CD4-positive, alpha-beta memory T cell (primary cell): ENCODE measurements at regions not wholly inside any gene's neighbourhood (a gene's known extent, or its start where the extent isn't known, plus 50 kb on each side); places are given as distances from the start of the nearest gene placed in this dataset.
A peak's percentile ranks its signal among the peaks of the same experiment; 100 is the strongest.

Source experiments
- CTCF ChIA-PET: fragments of 350-600 bp; sonication (Branson Sonifier 250); formaldehyde crosslinking; loops from one replicate; lab custom pipeline; 2021; ENCODE audit warnings: inconsistent platforms; ENCODE audit not compliant: partially characterized antibody; lab: Charles Lee
- POLR2A ChIA-PET: fragments of 350-600 bp; sonication (Branson Sonifier 250); formaldehyde crosslinking; loops from one replicate; lab custom pipeline; 2021; ENCODE audit not compliant: partially characterized antibody; lab: Charles Lee
- DNase-seq, 5 donors: peaks; one replicate each; pipeline versions ENCODE4 v3.0.0 to v3.0.0-alpha.2; 2020 to 2022; ENCODE audit warnings: mixed read lengths in 1 of 5
- H3K27ac ChIP-seq: one replicate; pipeline ENCODE4 v1.7.0; 2013; ENCODE audit warnings: low read depth, low read length
- H3K27me3 ChIP-seq: 2 replicates; pipeline ENCODE4 v1.7.0; 2013; ENCODE audit warnings: mild to moderate bottlenecking, low read length, moderate library complexity; ENCODE audit not compliant: insufficient read depth
- H3K36me3 ChIP-seq: 2 replicates; pipeline ENCODE4 v1.7.0; 2013; ENCODE audit warnings: mild to moderate bottlenecking, low read length, moderate library complexity; ENCODE audit not compliant: insufficient read depth
- H3K4me1 ChIP-seq: 2 replicates; pipeline ENCODE4 v1.7.0; 2013; ENCODE audit warnings: mild to moderate bottlenecking, low read length, moderate library complexity; ENCODE audit not compliant: insufficient read depth
- H3K4me3 ChIP-seq, 2 donors: one replicate each; pipeline ENCODE4 v1.7.0; 2013; ENCODE audit warnings: low read length in 2 of 2, mild to moderate bottlenecking in 1 of 2
- H3K9me3 ChIP-seq, 2 donors: one replicate each; pipeline ENCODE4 v1.7.0; 2013; ENCODE audit warnings: low read length in 2 of 2, control low read depth in 1 of 2; ENCODE audit not compliant: control insufficient read depth in 1 of 2
- H3K27ac Mint-ChIP-seq, 7 donors: one replicate each; pipeline ENCODE4 v1.8.0; 2020 to 2021; ENCODE audit warnings: mixed read lengths in 7 of 7, mild to moderate bottlenecking in 6 of 7, inconsistent platforms in 3 of 7, moderate library complexity in 3 of 7
- H3K27me3 Mint-ChIP-seq, 2 donors: one replicate each; pipeline ENCODE4 v1.8.0; 2020 to 2021; ENCODE audit warnings: mixed read lengths in 2 of 2
- H3K36me3 Mint-ChIP-seq, 2 donors: one replicate each; pipeline ENCODE4 v1.8.0; 2020 to 2021; ENCODE audit warnings: mixed read lengths in 2 of 2, inconsistent platforms in 1 of 2, mild to moderate bottlenecking in 1 of 2
- H3K4me1 Mint-ChIP-seq, 4 donors: one replicate each; pipeline ENCODE4 v1.8.0; 2020 to 2021; ENCODE audit warnings: mixed read lengths in 4 of 4, mild to moderate bottlenecking in 1 of 4
- H3K4me3 Mint-ChIP-seq, 8 donors: one replicate each; pipeline ENCODE4 v1.8.0; 2020 to 2021; ENCODE audit warnings: mixed read lengths in 8 of 8, mild to moderate bottlenecking in 7 of 8, moderate library complexity in 6 of 8, inconsistent platforms in 3 of 8
- H3K9me3 Mint-ChIP-seq, 8 donors: one replicate each; pipeline ENCODE4 v1.8.0; 2020 to 2021; ENCODE audit warnings: mixed read lengths in 8 of 8, mild to moderate bottlenecking in 5 of 8, inconsistent platforms in 3 of 8, moderate library complexity in 1 of 8
- intact Hi-C: fragments of 100-400 bp; cut with micrococcal nuclease; formaldehyde crosslinking; loops from one replicate; pipeline ENCODE4 v1.15.1; 2023

GRCh38 chr4:17310269-17310652 is 201.6 kb downstream of the QDPR start:
- no peak overlapping the region for H3K27ac Mint-ChIP-seq
- ChIA-PET CTCF (no interaction called here), POLR2A (no interaction called here)
- Histone ChIP-seq H3K27me3 (no peaks in the 10 kb centered on the region), H3K4me3 (no peak overlapping the region), H3K9me3 (no peaks in the 10 kb centered on the region), H3K4me1 (no peaks in the 10 kb centered on the region), H3K27ac (no peak overlapping the region), H3K36me3 (no peaks in the 10 kb centered on the region)
- intact Hi-C loops = no loop called here
- H3K4me3 Mint-ChIP-seq = no peak overlapping the region
- H3K36me3 Mint-ChIP-seq = no peaks in the 10 kb centered on the region
- peaks cover 0 to 3% (median under 1%) of the 10 kb centered on the region in 8 donors for H3K9me3 Mint-ChIP-seq
- peaks cover 0 to 7% (median 4%) of the 10 kb centered on the region in 4 donors for H3K4me1 Mint-ChIP-seq
- peaks cover 4 to 5% of the 10 kb centered on the region in 2 donors for H3K27me3 Mint-ChIP-seq
- DNase-seq = no peak

- H3K4me1 Mint-ChIP-seq = peaks cover 0 to 7% (median 4%) of the 10 kb centered on the region in 4 donors
- no peak overlapping the region for H3K27ac ChIP-seq
- intact Hi-C loops = no loop called here
- POLR2A ChIA-PET = no interaction called here
- CTCF ChIA-PET = no interaction called here
- H3K27ac Mint-ChIP-seq = peak overlapping the region in 2 of 7 donors; percentile 15 to 29
- no peaks in the 10 kb centered on the region for H3K27me3 ChIP-seq
- H3K9me3 ChIP-seq = no peaks in the 10 kb centered on the region
- no peaks in the 10 kb centered on the region for H3K36me3 Mint-ChIP-seq
- peaks cover 0 to 3% (median under 1%) of the 10 kb centered on the region in 8 donors for H3K9me3 Mint-ChIP-seq
- H3K4me3 Mint-ChIP-seq = no peak overlapping the region
- peaks cover 4% of the 10 kb centered on the region in 2 donors for H3K27me3 Mint-ChIP-seq
- no peaks in the 10 kb centered on the region for H3K4me1 ChIP-seq
- H3K4me3 ChIP-seq = no peak overlapping the region
- H3K36me3 ChIP-seq = no peaks in the 10 kb centered on the region
- DNase-seq = no peak
These were observed 202.2 kb downstream of the QDPR start for GRCh38 chr4:17309567-17310268.

GRCh38 chr4:17301869-17302268 is 210.0 kb downstream of the QDPR start:
- Histone ChIP-seq H3K4me1 (no peaks in the 10 kb centered on the region), H3K36me3 (no peaks in the 10 kb centered on the region), H3K27me3 (no peaks in the 10 kb centered on the region), H3K9me3 (no peaks in the 10 kb centered on the region), H3K4me3 (no peak overlapping the region), H3K27ac (no peak overlapping the region)
- no peak overlapping the region for H3K27ac Mint-ChIP-seq
- no peak for DNase-seq
- peaks cover 0 to 3% (median under 1%) of the 10 kb centered on the region in 8 donors for H3K9me3 Mint-ChIP-seq
- POLR2A ChIA-PET = no interaction called here
- CTCF ChIA-PET = no interaction called here
- no peaks in the 10 kb centered on the region for H3K4me1 Mint-ChIP-seq
- no peaks in the 10 kb centered on the region for H3K36me3 Mint-ChIP-seq
- no peak overlapping the region for H3K4me3 Mint-ChIP-seq
- intact Hi-C loops = no loop called here
- peaks cover 10 to 14% of the 10 kb centered on the region in 2 donors for H3K27me3 Mint-ChIP-seq

GRCh38 chr4:17301266-17301665 is 210.6 kb downstream of the QDPR start:
- Histone ChIP-seq H3K9me3 (no peaks in the 10 kb centered on the region), H3K36me3 (no peaks in the 10 kb centered on the region), H3K27ac (no peak overlapping the region), H3K4me3 (no peak overlapping the region), H3K27me3 (no peaks in the 10 kb centered on the region), H3K4me1 (no peaks in the 10 kb centered on the region)
- CTCF ChIA-PET = no interaction called here
- no peaks in the 10 kb centered on the region for H3K36me3 Mint-ChIP-seq
- H3K27me3 Mint-ChIP-seq = peaks cover 11 to 15% of the 10 kb centered on the region in 2 donors
- intact Hi-C loops = no loop called here
- no peak overlapping the region for H3K27ac Mint-ChIP-seq
- H3K4me1 Mint-ChIP-seq = no peaks in the 10 kb centered on the region
- no peak for DNase-seq
- POLR2A ChIA-PET = no interaction called here
- no peak overlapping the region for H3K4me3 Mint-ChIP-seq
- peaks cover 0 to 3% (median under 1%) of the 10 kb centered on the region in 8 donors for H3K9me3 Mint-ChIP-seq

GRCh38 chr4:17296921-17297890 is 214.7 kb downstream of the QDPR start:
- Mint-ChIP-seq H3K9me3 (no peaks in the 10 kb centered on the region), H3K4me1 (no peaks in the 10 kb centered on the region), H3K36me3 (no peaks in the 10 kb centered on the region), H3K27ac (no peak overlapping the region), H3K4me3 (no peak overlapping the region), H3K27me3 (peaks cover 15 to 25% of the 10 kb centered on the region in 2 donors)
- CTCF ChIA-PET = no interaction called here
- intact Hi-C loops = no loop called here
- DNase-seq = no peak
- POLR2A ChIA-PET = no interaction called here
- Histone ChIP-seq H3K36me3 (no peaks in the 10 kb centered on the region), H3K9me3 (no peaks in the 10 kb centered on the region), H3K4me1 (no peaks in the 10 kb centered on the region), H3K4me3 (no peak overlapping the region), H3K27ac (no peak overlapping the region), H3K27me3 (no peaks in the 10 kb centered on the region)

GRCh38 chr4:17293901-17294300 is 218.0 kb downstream of the QDPR start:
- Histone ChIP-seq H3K4me3 (no peak overlapping the region), H3K36me3 (no peaks in the 10 kb centered on the region), H3K9me3 (no peaks in the 10 kb centered on the region), H3K27ac (no peak overlapping the region), H3K27me3 (no peaks in the 10 kb centered on the region), H3K4me1 (no peaks in the 10 kb centered on the region)
- Mint-ChIP-seq H3K4me3 (no peak overlapping the region), H3K9me3 (no peaks in the 10 kb centered on the region), H3K27me3 (peaks cover 10 to 18% of the 10 kb centered on the region in 2 donors), H3K4me1 (no peaks in the 10 kb centered on the region), H3K36me3 (no peaks in the 10 kb centered on the region), H3K27ac (no peak overlapping the region)
- intact Hi-C loops = no loop called here
- CTCF ChIA-PET = interaction anchor here (0.6 to 1.5 kb wide), 2 partner anchors 154 to 447 kb away, joined by 3 read pairs; no protein-coding TSS in a partner anchor
- DNase-seq = no peak
- POLR2A ChIA-PET = no interaction called here

- Mint-ChIP-seq H3K4me3 (no peak overlapping the region), H3K27me3 (peaks cover 1 to 3% of the 10 kb centered on the region in 2 donors), H3K27ac (no peak overlapping the region), H3K9me3 (peaks cover 0 to 4% (median 0%) of the 10 kb centered on the region in 8 donors), H3K4me1 (no peaks in the 10 kb centered on the region), H3K36me3 (no peaks in the 10 kb centered on the region)
- intact Hi-C loops = no loop called here
- Histone ChIP-seq H3K27ac (no peak overlapping the region), H3K4me1 (no peaks in the 10 kb centered on the region), H3K4me3 (no peak overlapping the region), H3K36me3 (no peaks in the 10 kb centered on the region), H3K9me3 (no peaks in the 10 kb centered on the region), H3K27me3 (no peaks in the 10 kb centered on the region)
- ChIA-PET CTCF (interaction anchor here (0.8 kb wide), 1 partner anchor 160 kb away, joined by 3 read pairs; no protein-coding TSS in a partner anchor), POLR2A (no interaction called here)
- no peak for DNase-seq
These were observed 223.7 kb downstream of the QDPR start for GRCh38 chr4:17288151-17288550.
